ENCODE measurements at regions not wholly inside any gene's neighbourhood (a gene's known extent, or its start where the extent isn't known, plus 50 kb on each side); places are given as distances from the start of the nearest gene placed in this dataset.

DNA sequence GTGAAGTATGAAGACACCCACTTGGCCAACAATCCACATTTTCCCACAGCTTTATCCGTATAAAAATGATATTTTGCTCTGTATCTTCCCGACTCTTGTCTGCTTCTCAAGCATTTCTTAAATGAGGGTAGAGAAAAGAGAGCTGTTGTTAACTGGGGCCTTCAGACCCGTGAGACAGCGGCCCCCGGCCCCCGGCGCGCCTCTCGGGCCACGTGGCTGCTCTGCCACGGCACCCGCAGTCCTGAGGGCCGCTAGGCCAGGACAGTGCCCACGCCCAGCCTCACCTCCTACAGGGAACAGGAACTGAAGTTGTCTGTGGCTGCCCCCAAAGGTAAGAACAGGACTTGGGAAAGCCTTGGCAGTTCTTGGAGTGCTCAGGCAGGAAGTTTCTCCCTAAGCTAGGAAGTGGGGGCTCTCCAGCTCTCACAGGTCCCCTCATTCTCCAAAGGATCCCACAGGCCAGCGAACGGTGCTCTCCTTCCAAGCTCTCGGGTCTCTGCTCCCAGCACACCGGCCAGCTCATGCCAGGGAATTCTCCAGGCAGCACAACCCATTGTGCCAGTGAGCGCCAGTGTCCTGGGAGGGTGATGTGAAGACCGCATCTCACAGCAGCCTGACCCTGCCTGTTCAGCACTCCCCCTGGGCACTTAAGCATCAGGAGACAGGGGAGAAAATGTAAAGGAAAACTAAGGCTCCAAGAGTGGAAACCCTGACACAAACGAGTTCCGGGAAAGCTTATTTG, 230.3 kb upstream of the PFKP start:
- TF ChIP-seq, protein P1, sequence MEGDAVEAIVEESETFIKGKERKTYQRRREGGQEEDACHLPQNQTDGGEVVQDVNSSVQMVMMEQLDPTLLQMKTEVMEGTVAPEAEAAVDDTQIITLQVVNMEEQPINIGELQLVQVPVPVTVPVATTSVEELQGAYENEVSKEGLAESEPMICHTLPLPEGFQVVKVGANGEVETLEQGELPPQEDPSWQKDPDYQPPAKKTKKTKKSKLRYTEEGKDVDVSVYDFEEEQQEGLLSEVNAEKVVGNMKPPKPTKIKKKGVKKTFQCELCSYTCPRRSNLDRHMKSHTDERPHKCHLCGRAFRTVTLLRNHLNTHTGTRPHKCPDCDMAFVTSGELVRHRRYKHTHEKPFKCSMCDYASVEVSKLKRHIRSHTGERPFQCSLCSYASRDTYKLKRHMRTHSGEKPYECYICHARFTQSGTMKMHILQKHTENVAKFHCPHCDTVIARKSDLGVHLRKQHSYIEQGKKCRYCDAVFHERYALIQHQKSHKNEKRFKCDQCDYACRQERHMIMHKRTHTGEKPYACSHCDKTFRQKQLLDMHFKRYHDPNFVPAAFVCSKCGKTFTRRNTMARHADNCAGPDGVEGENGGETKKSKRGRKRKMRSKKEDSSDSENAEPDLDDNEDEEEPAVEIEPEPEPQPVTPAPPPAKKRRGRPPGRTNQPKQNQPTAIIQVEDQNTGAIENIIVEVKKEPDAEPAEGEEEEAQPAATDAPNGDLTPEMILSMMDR (IDR thresholded peaks at IDR 0.05): no peak
- TF ChIP-seq EZH2 (IDR thresholded peaks at IDR 0.05; ENCODE audit: borderline replicate concordance, insufficient read depth, low read depth, low read length, poor library complexity, severe bottlenecking): no peak

All from B cell (primary cell).